ENCODE measurements at regions not wholly inside any gene's neighbourhood (a gene's known extent, or its start where the extent isn't known, plus 50 kb on each side); places are given as distances from the start of the nearest gene placed in this dataset.

DNA sequence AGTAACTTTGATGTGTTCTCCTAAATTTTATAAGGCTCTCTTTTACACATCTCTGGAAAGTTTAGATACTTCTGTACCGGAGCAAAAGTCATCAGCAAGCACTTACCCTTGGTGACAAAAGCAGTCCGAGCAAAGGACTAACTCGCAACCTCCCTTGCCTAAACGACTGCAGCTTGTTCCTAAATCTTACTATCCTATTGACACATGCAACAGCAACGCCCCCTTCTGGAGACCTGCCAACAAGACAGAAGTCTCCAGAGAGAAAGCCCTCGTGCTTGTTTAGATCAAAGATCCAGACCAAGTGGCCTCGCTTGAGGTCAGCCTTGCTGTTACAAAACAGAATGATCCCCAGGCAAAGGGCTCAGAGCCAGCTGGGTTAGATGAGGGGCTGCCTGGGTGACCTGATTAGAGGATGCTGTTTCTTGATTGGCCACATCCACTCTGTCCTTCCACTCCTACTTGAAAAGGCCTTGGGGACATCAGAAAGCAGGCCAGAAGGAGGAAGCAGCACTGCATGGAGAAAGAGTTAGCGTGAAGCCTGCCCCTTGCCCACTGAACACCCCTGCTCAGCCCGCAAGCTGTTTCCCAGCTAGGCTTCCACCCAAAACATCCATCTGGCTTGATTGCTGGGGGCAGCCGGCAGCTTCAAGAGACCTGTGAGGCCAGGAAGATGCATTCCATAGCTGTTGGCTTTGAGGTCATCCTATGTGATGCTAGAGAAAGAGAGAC, 94.3 kb downstream of the HNRNPLL start (continued):
- TF ChIP-seq ZMAT3 (CRISPR knock-in tag; conservative IDR thresholded peaks at IDR 0.05) (peak; percentile 78), ASH2L (IDR thresholded peaks at IDR 0.05; ENCODE audit: insufficient read length, low read depth, low read length) (peak; percentile 44), HDAC2 (CRISPR knock-in tag; IDR thresholded peaks at IDR 0.05) (peak; percentile 68), NR2F6 (IDR thresholded peaks at IDR 0.05) (peak; percentile 75), NR2F6 (CRISPR knock-in tag; IDR thresholded peaks at IDR 0.05) (peak; percentile 82), SKI (IDR thresholded peaks at IDR 0.05; ENCODE audit: partially characterized antibody) (no peak), FOSL2 (CRISPR knock-in tag; IDR thresholded peaks at IDR 0.05) (peak; percentile 58), STAG1 (CRISPR knock-in tag; IDR thresholded peaks at IDR 0.05) (peak; percentile 98), ZNF296 (CRISPR knock-in tag; conservative IDR thresholded peaks at IDR 0.05) (no peak), HIVEP1 (CRISPR knock-in tag; IDR thresholded peaks at IDR 0.05) (peak; percentile 68; the same call in 1 of the 2 replicates), TRIM24 (CRISPR knock-in tag; IDR thresholded peaks at IDR 0.05) (no peak), HOXA3 (CRISPR knock-in tag; IDR thresholded peaks at IDR 0.05) (peak; percentile 28), PCBP1 (IDR thresholded peaks at IDR 0.05; ENCODE audit: borderline replicate concordance, low read depth, low read length) (no peak), ZNF839 (CRISPR knock-in tag; IDR thresholded peaks at IDR 0.05; ENCODE audit: borderline replicate concordance) (no peak), ZNF879 (CRISPR knock-in tag; IDR thresholded peaks at IDR 0.05) (no peak), ERF (CRISPR knock-in tag; IDR thresholded peaks at IDR 0.05) (peak; percentile 92), ZNF496 (CRISPR knock-in tag; IDR thresholded peaks at IDR 0.05; ENCODE audit: insufficient replicate concordance) (no peak), PHB2 (IDR thresholded peaks at IDR 0.05; ENCODE audit: partially characterized antibody) (no peak), KAT8 (CRISPR knock-in tag; IDR thresholded peaks at IDR 0.05) (peak; percentile 71; the same call in 1 of the 2 replicates), ZBTB20 (CRISPR knock-in tag; IDR thresholded peaks at IDR 0.05; ENCODE audit: borderline replicate concordance, low read depth) (no peak), ZNF235 (CRISPR knock-in tag; IDR thresholded peaks at IDR 0.05; ENCODE audit: borderline replicate concordance) (no peak), ZNF768 (CRISPR knock-in tag; IDR thresholded peaks at IDR 0.05) (no peak)
- TF ChIP-seq, protein P1, sequence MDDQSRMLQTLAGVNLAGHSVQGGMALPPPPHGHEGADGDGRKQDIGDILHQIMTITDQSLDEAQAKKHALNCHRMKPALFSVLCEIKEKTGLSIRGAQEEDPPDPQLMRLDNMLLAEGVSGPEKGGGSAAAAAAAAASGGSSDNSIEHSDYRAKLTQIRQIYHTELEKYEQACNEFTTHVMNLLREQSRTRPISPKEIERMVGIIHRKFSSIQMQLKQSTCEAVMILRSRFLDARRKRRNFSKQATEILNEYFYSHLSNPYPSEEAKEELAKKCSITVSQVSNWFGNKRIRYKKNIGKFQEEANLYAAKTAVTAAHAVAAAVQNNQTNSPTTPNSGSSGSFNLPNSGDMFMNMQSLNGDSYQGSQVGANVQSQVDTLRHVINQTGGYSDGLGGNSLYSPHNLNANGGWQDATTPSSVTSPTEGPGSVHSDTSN (CRISPR knock-in tag; IDR thresholded peaks at IDR 0.05; ENCODE audit: borderline replicate concordance) = no peak
- TF ChIP-seq, protein P2, sequence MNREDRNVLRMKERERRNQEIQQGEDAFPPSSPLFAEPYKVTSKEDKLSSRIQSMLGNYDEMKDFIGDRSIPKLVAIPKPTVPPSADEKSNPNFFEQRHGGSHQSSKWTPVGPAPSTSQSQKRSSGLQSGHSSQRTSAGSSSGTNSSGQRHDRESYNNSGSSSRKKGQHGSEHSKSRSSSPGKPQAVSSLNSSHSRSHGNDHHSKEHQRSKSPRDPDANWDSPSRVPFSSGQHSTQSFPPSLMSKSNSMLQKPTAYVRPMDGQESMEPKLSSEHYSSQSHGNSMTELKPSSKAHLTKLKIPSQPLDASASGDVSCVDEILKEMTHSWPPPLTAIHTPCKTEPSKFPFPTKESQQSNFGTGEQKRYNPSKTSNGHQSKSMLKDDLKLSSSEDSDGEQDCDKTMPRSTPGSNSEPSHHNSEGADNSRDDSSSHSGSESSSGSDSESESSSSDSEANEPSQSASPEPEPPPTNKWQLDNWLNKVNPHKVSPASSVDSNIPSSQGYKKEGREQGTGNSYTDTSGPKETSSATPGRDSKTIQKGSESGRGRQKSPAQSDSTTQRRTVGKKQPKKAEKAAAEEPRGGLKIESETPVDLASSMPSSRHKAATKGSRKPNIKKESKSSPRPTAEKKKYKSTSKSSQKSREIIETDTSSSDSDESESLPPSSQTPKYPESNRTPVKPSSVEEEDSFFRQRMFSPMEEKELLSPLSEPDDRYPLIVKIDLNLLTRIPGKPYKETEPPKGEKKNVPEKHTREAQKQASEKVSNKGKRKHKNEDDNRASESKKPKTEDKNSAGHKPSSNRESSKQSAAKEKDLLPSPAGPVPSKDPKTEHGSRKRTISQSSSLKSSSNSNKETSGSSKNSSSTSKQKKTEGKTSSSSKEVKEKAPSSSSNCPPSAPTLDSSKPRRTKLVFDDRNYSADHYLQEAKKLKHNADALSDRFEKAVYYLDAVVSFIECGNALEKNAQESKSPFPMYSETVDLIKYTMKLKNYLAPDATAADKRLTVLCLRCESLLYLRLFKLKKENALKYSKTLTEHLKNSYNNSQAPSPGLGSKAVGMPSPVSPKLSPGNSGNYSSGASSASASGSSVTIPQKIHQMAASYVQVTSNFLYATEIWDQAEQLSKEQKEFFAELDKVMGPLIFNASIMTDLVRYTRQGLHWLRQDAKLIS (CRISPR knock-in tag; IDR thresholded peaks at IDR 0.05) = no peak
- TF ChIP-seq, protein P3, sequence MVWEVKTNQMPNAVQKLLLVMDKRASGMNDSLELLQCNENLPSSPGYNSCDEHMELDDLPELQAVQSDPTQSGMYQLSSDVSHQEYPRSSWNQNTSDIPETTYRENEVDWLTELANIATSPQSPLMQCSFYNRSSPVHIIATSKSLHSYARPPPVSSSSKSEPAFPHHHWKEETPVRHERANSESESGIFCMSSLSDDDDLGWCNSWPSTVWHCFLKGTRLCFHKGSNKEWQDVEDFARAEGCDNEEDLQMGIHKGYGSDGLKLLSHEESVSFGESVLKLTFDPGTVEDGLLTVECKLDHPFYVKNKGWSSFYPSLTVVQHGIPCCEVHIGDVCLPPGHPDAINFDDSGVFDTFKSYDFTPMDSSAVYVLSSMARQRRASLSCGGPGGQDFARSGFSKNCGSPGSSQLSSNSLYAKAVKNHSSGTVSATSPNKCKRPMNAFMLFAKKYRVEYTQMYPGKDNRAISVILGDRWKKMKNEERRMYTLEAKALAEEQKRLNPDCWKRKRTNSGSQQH (CRISPR knock-in tag; IDR thresholded peaks at IDR 0.05; ENCODE audit: low read depth) = no peak
